HG03280 (cell line): ENCODE measurements at regions not wholly inside any gene's neighbourhood (a gene's known extent, or its start where the extent isn't known, plus 50 kb on each side); places are given as distances from the start of the nearest gene placed in this dataset.
"Not testable (repeated sequence)": the region's sequence is repeated elsewhere in the genome, so short reads cannot be mapped to it uniquely, and the experiment has no call there.

Experiments
- ATAC-seq: cut with Tn5 transposase; IDR thresholded peaks from one replicate; pipeline ENCODE4 v1.9.1; 2021; ENCODE audit warnings: mild to moderate bottlenecking, moderate library complexity; ENCODE audit not compliant: unreplicated experiment

DNA sequence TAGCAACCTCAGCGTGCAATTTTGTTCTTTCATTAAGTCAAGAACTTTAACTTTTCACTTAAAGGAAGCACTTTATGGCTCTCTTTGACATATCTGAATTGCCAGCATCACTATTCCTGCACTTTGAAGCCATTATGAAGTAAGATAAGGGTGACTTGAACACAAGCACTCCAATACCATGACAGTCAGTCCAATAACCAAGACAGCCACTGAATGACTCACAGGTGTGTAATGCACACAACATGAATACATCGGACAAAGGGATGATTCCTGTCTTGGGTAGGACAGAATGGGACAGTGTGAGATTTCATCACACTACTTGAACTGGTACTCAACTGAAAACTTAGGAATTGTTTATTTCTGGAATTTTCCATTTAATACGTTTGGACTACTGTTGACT is 233.7 kb upstream of the IPO5 start:
- ATAC-seq: no peak

DNA sequence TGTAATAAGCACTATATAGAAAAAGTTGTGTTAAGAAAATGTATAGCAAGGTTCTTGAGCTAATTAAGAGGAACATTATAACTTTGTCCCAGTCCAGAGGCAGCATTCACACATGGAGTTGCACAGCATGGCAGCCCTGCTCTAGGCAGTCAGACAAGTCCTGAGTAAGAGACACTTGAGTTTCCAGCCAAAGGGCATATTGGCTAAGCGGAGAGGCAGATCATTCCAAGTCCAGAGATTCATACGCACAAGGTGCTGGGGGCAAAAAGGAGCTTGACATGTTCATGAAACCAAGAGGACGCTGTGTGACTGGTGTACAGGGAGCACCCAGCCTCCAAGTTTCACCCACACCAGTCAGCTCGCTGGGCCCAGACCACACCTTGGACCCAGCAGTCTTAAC is 232.6 kb upstream of the IPO5 start:
- ATAC-seq: no peak

DNA sequence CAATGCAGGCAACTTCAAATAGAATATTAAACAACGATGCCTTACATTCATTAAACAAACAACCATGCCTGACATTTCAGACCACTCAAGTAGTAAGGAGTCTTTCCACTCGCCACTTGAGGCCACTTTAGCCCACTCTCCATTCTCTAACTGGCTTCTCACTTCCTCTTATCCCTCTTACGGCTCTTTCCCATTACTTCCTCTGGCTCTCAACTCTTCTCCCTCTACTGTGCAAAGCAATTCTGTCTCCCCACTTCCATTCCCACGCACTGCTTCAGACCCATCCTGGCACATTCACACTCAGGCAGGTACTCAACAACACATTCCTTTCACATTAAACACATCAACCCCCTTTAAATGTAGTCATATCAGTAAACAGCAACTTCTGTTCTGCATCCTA is 229.8 kb upstream of the IPO5 start:
- no peak for ATAC-seq

DNA sequence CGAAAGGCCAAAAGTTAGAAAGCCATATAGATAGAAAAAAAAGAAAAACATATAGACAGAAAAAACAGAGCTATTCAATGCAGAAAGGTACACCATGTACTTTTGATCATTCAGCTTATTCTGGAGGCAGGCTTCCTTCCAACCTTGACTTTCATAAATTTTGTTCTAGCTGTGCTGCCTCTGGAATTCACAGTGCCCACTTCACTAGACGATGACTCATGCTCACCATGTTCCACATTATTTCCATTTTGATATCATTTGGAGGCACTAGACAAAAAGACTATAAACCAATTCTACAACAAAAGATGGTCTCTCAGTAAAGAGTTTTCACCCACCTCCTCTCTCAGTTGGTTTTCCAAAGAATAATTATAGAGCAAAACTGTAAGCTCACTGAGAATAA is 229.0 kb upstream of the IPO5 start:
- no peak for ATAC-seq

DNA sequence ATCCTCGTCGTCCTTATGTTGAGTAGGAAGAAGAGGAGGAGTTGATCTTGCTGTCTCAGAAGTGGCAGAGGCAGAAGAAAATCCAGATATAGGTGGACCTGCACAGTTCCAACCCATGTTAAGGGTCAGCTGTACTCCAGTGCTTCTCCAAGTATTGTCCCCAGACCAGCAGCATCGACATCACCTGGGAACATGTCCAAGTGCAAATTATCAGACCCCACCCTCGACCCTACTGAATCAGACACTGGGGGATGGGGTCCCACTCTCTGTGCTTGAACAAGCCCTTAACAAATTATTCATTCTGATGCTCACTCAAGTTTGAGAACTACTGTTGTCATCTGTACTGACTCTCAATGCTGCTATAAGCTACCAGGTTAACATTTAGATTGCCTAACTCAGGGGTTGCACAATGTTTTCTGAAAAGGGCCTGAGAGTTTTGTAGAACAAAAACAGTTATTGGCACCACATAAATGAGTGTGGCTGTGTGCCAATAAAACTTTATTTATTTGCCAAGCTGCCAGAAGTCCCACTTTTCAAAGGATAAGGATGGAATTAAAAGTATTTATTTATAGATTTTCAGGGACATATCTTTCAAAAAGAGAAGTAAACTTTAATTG is 226.7 kb upstream of the IPO5 start:
- ATAC-seq: no peak

DNA sequence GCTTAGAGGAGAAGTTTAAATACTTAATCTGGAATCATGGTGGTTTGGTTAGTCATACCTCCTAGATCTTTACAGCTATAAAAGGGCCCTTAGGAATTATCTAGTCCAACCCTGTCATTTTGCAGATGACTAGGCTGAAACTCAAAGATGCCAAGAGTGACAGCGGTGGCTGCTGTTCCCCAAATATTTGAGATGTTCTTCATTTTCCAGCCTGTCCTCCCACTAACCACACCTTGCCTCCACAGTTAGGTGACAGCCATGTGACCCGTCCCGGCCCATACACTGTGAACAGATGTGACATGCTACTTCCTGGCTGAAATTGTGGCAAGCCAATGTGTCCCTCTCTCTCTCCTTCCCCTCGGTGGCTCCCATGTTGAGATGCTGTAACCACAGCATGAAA is 225.5 kb upstream of the IPO5 start:
- ATAC-seq: no peak

DNA sequence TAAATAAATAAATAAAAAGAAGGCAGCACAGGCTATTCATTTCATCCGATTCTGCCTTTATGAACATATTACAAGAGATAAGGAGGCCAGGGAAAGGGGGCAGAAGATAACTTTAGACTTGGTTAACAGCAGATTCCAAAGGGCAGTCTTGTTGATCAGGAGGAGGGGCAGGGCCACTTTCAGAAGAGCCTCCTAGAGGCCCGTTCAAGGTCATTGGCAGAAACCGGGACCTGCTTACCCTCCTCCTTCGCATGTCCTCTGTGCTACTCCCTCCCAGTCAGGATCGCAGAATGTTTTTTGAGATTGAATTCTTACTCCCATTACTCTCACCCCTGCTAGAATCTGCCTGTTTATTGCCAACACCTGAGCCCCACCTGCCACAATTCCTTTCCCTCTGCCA is 217.0 kb upstream of the IPO5 start:
- ATAC-seq: no peak

DNA sequence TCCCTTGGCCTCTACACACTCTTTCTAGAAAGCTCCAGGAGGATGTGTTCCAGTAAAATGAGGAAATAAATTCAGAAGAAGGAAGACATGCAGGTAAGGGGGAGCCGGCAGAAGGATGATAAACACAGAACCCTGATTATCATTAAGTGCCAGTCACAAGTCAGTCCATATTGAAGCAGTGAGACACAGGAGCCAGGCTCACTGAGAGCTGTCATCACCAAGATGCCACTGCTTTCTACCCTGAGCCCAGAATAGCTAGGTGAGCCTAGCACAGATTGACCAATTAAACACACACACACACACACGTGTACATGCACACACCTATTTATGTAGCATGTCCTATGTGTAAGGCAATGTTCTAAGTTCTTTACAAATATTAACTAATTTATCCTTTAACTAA is 211.4 kb upstream of the IPO5 start:
- no peak for ATAC-seq

DNA sequence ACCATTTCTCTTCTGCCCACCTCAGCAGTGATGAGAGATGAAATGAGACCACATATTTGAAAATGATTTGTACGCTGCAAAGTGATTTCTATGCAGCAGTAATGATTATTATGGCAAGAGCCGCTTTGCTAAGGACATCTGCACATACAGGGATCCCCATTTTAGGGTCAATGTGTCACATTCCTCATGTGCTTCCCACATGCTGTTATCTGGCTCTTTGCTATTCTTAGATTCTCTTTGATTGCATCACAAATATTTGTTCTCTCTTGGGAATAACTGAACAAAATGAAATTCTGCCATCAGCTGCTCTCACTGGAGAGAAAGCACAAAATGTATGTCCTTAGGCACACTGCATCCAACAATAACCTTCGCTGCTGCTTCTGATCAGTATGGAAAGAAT is 209.5 kb upstream of the IPO5 start:
- no peak for ATAC-seq

DNA sequence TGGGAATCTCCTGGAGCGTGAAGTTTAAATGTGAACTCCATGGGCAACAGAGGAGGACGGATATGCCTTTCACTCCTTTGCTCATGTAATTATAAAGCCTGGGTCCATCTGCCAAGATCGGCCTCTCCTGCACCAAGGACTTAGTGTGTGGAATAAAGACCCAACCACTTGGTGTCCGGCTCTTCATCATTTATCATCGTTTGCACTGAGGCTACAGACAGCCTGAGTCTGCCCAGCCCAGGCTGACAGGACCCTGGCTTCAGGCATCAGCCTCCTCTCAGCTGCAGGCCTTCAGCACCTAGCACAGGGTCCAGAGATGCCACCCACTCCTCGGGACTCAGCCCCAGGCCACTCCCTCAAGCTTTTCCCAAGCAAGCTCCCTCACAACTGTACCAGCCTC is 206.8 kb upstream of the IPO5 start:
- ATAC-seq: no peak

DNA sequence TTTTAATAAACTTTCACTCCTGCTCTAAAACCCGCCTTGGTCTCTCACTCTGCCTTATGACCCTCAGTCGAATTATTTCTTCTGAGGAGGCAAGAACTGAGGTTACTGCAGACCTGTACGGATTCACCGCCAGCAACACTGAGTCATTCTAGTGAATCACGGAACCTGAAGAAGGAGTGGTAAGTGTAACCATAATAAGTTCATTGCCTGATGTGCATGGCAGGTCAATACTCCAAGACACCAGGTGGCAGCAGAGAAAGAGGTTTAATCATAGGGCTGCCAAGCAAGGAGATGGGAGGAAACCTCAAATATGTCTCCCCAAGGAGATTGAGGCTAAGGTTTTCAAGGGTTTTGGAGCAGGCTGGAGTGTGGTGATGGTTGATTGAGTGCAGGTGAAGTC is 204.3 kb upstream of the IPO5 start:
- no peak for ATAC-seq

DNA sequence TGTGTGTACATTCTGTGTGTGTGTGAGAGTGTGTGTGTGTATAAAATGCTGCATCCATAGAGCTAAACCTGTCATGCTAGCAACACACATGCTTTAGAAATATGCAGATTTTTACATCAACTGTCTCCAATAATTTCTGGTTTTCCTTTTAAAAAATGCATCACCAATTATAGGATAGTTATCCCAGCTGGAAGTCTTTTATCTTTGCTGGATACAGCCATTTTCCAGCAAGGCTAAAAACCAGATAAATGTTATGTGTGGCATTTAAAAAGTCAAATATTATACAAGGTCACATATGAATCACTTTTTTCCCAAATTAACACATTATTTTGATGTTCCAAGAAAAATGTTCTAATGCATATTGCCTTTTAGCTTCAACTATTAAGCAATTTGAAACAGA is 202.0 kb upstream of the IPO5 start:
- ATAC-seq: no peak

DNA sequence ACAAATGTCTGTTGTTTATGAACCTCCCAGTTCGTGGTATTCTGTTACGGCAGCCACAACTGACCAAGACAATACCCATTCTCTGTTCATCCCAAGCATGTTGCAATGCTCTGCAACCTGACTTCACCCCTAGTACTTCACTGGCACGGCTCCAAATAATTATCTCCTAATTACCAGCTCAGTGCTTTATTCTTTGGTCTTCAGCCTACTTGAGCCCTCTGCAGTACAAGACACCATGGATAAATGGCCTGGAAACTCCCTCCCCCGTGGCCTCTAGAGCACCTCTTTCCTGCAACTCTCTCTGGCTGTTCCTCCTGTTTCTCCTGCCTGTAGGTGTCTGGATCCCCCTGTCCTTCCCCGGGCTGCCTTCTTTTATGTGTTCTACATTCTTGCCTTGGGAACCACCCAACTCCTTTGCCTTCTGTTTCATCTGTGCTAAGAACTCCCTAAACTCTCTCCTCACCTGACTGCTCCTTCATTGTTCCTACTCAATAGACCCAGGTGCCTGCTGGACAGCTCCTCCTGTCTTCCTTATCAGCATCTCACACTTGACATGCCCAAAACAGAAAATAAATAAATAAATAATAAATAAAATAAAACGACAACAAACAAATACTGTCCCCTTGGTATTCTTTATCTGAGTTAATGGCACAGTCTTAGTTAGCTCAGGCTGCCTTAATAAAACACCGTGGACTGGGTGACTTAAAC is 200.4 kb upstream of the IPO5 start:
- no peak for ATAC-seq

DNA sequence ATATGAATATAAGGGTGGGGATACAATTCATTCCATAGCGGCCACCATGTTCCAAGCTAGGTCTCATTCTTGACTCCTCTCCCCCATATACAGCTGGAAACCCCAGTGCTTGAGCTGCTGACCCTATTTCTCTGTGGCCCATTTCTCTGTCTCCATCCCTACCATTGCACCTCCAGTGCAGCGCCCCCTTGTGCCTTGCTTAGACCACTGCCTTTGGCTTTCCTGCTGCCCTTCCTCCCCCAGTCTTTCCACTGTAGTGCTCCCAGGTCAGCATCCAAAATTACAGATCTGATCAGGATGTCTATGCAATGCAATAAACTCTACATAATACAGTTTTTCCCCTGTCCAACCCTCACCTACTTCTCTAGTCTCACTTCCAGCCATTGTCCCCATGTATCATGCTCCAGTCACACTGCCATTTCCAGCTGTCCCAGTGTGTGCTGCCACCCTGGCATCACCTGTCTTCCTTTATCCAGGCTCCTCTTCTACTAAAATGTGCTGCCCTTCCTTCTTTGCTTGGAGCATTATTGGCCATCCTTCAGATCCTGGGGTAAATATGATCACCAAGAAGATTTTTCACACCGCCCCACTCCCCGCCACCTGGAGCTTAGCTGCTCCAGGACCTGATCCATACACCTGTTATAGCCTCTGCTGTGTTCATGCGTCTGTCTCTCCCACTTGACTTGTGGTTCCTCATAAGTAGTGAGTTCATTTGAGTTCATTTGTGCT is 199.4 kb upstream of the IPO5 start:
- ATAC-seq: no peak

DNA sequence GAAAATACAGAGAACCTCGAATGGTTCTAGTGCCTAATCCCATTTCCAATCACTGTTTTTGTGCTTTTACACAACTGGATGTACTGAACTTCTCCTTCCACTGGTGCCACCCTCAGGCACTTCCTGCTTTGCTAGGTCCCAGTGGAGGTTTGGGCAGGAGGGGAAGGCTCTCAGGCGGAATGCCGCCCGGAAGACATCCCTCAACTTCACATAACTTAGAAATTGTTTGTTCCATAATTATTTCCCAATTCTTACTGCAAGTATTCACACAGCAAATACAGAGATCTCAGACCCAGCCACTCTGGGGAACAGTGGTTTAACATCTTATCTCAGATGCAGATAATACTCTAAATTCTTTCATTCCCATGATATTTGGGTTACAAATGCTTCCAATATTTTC is 195.7 kb upstream of the IPO5 start:
- no peak for ATAC-seq

DNA sequence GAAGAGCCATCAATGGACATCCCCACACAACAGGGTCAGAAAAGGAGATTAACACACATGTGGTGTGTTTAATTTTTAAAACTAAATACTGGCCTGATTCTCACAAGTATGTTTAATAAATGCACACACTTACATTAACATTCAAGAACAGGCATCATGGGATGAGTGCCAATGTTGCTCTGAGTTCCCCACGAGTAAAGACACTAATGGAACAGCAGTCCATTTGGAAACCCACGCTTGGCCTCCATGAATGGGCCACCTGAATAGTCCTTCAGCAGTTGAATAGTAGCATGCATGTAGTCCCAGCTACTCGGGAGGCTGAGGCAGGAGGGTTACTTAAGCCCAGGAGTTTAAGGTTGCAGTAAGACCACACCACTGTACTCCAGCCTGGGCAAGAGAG is 195.2 kb upstream of the IPO5 start:
- no peak for ATAC-seq

DNA sequence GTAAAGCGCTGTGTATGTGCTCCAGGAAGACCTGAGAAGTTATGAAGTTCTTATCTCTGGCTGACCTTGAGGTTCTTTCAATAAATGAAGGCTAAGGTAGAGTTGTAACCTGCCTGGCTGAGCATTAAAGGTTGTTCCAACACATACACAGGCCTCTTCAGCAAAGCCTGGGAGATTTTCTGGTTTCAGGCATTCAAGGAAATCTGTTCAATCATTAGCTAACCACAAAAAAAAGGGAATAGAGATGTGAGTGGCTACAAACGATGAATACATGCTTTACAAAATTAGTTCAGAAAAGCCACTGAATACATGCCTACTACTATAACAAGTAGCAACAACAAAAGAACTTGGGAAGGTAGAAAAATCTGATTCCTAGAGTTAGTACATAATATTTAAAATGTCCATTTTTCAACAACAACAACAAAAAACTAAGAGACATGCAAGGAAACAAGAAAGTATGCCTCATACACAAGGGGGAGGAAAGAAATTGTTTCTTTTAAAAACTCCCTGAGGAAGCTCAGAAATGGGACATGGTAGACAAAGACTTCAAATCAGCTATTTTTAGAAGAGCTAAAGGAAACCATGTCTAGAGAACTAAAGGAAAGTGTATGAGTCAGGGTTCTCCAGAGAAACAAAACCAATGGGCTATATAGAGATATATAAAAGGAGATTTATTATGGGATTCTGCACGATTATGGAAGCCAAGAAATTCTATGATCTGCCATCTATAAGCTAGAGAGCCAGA is 191.5 kb upstream of the IPO5 start:
- no peak for ATAC-seq

DNA sequence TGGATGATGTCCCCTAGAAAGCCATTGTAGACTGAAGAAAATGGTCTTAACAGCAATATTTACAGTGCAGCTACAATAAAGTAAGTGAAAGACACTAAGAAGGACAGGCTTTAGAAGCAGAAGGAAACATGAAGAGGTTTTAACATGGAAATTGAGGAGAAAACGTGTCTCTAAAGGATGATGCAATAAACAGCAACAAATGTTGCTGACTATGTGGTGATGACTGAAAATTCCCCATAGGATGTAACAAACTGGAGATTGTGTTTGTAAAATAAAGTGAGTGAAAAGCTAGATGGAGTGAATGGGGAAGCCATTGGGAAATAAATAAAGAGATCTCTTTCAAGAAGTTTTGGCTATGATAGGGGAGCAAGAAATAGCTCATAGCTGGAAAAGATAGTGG is 186.7 kb upstream of the IPO5 start:
- no peak for ATAC-seq

DNA sequence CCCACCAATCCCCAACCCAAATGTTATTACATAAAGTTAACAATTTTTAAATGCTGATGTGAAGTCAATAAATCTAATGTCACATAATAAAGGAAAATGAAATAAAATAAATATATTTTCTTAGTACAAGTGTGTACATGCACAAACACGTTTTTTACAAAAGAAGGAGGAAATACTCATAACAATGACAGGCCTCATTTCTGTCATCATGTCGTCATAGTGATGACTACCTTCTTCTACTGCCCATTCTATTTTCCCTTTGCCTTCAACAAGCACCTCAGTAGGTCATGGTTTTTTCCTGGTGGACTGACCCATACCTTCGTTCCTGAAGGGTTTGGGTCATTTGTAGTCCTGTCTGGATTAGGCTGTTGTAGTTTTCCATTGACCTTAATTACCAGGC is 185.3 kb upstream of the IPO5 start:
- ATAC-seq: no peak

DNA sequence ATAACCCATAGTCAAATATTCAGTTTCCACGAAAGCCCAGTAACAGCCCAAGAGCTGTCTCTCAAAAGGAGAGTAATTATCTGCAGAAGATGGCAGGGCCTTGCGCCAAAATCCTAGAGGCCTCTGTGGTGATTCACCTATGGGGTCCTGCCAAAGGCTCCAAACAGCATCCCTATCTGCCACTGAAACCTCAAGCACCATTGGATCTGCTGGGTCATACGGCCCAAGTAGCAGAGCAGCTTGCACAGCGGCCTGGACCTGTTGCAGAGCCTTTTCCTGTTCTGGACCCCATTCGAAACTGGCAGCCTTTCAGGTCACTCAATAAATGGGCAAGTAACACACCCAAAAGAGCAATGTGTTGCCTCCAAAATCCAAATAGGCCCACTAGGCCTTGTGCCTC is 183.2 kb upstream of the IPO5 start:
- not testable (repeated sequence) for ATAC-seq

DNA sequence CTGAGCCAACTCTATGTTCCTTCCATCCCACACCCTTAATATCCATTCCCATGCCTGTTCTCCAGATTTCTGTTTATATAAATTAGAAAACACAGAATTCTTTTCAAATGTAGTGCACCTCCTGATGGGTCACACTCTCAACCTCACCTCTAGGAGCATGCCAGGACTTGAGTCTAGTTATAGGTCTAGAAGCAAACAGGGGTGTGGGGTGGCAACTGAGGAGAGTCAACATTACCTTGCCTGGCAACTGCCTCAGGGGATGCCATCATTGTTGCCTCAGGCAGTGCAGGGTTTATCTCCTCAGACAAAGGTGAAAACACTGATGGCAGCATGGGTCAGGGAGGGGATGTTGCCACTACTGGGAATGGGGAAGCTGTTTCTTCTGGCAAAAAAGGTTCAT is 181.0 kb upstream of the IPO5 start:
- ATAC-seq: not testable (repeated sequence)
